ENCODE measurements at regions not wholly inside any gene's neighbourhood (a gene's known extent, or its start where the extent isn't known, plus 50 kb on each side); places are given as distances from the start of the nearest gene placed in this dataset.

DNA sequence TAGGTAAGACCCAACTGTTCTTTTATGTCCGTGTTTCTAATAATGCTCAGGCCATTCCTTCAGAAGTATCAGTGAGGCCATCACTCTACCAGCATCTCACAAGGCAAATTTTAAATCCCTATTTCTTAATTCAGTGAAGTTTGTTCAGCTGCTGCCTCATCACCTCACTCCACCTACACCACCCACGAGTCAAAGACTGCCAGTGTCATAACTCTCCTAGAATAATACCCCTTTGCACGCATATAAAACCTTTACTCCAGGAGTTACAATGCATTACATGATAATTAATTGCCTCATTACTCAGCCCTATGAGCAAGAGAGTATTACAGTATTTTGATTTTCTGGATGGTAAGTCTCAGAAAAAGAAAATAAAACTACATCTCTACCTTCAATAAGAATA, 793.6 kb downstream of the TFAP2A start:
- H3K27me3 ChIP-seq (ENCODE audit: insufficient read depth, low read length) = no peaks in the 10 kb centered on the region
- no peaks in the 10 kb centered on the region for H3K36me3 ChIP-seq (ENCODE audit: insufficient read depth, low read length)
- no peaks in the 10 kb centered on the region for H3K4me1 ChIP-seq (ENCODE audit: control insufficient read depth, insufficient read depth, low read length, unreplicated experiment)
- no peak overlapping the region for H3K27ac ChIP-seq (ENCODE audit: low read depth, low read length)
- no peak overlapping the region for H3K4me3 ChIP-seq (ENCODE audit: low read depth, low read length)
- H3K79me2 ChIP-seq (ENCODE audit: control insufficient read depth, insufficient read depth, low read length, unreplicated experiment) = no peaks in the 10 kb centered on the region
- H2AFZ ChIP-seq (ENCODE audit: low read length, unreplicated experiment) = no peak overlapping the region

DNA sequence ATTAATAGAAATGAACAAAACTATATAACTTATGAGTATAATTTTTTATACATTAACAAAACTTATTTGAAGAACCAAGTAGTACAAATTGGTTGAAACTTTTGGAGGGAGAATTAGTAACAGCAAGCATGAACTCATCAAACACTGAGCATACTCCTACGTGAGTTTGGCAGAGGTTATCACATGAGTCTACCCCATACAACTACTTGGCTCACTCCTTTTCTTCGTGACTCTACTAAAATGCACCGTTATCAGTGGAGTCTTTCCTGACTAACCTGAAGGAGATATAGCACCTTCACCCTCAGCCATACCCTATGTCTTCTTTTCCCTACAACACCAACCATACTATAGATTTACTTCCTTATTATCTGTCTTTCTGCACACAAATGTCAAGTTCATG, 794.2 kb downstream of the TFAP2A start:
- no peak overlapping the region for H3K4me3 ChIP-seq (ENCODE audit: low read depth, low read length)
- no peaks in the 10 kb centered on the region for H3K79me2 ChIP-seq (ENCODE audit: control insufficient read depth, insufficient read depth, low read length, unreplicated experiment)
- no peaks in the 10 kb centered on the region for H3K4me1 ChIP-seq (ENCODE audit: control insufficient read depth, insufficient read depth, low read length, unreplicated experiment)
- H2AFZ ChIP-seq (ENCODE audit: low read length, unreplicated experiment) = no peak overlapping the region
- no peaks in the 10 kb centered on the region for H3K27me3 ChIP-seq (ENCODE audit: insufficient read depth, low read length)
- no peak overlapping the region for H3K27ac ChIP-seq (ENCODE audit: low read depth, low read length)
- H3K36me3 ChIP-seq (ENCODE audit: insufficient read depth, low read length) = no peaks in the 10 kb centered on the region

DNA sequence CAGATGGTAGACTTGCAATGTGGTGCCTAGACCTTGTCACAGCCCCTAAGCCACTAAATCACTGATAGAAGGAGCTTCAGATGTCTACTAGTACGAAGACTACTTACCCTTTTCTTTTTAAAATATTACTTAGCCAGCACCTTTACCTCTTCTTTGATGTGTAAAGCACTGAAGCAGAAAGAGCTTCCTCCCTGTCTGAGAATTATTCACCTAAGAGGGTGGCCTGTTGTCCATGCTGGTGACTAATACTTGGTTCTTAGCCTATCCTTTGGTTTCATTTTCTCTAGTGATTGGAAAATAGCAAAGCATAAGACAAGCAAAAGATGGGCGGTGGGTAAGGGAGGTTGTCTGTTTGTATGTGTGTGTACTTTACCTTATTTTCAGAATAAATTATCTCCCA, 794.6 kb downstream of the TFAP2A start:
- no peak overlapping the region for H3K4me3 ChIP-seq (ENCODE audit: low read depth, low read length)
- H3K27me3 ChIP-seq (ENCODE audit: insufficient read depth, low read length) = no peaks in the 10 kb centered on the region
- no peaks in the 10 kb centered on the region for H3K79me2 ChIP-seq (ENCODE audit: control insufficient read depth, insufficient read depth, low read length, unreplicated experiment)
- no peaks in the 10 kb centered on the region for H3K4me1 ChIP-seq (ENCODE audit: control insufficient read depth, insufficient read depth, low read length, unreplicated experiment)
- no peak overlapping the region for H3K27ac ChIP-seq (ENCODE audit: low read depth, low read length)
- no peaks in the 10 kb centered on the region for H3K36me3 ChIP-seq (ENCODE audit: insufficient read depth, low read length)
- H2AFZ ChIP-seq (ENCODE audit: low read length, unreplicated experiment) = no peak overlapping the region

DNA sequence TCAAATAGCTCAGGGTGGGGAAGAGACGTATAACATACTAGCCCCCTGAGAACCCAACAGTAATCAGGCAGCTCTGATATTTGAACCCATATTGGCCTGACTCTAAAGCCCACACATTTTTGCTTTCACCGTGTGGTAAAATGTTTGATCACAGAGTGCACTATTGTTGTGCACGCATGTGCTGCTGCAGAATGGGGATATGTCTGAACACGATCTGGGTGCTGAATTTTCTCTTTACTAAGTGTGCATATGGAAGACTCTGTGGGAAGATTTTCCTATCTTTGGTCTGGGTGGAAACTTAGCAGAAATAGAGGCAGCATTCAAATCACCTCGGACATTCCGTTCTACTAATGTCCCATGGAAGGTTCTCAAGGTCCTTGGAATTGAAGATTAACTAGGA, 800.1 kb downstream of the TFAP2A start:
- H3K79me2 ChIP-seq (ENCODE audit: control insufficient read depth, insufficient read depth, low read length, unreplicated experiment) = no peaks in the 10 kb centered on the region
- H3K4me3 ChIP-seq (ENCODE audit: low read depth, low read length) = no peak overlapping the region
- no peak overlapping the region for H2AFZ ChIP-seq (ENCODE audit: low read length, unreplicated experiment)
- H3K27ac ChIP-seq (ENCODE audit: low read depth, low read length) = no peak overlapping the region
- H3K27me3 ChIP-seq (ENCODE audit: insufficient read depth, low read length) = no peaks in the 10 kb centered on the region
- no peaks in the 10 kb centered on the region for H3K4me1 ChIP-seq (ENCODE audit: control insufficient read depth, insufficient read depth, low read length, unreplicated experiment)
- H3K36me3 ChIP-seq (ENCODE audit: insufficient read depth, low read length) = no peaks in the 10 kb centered on the region

DNA sequence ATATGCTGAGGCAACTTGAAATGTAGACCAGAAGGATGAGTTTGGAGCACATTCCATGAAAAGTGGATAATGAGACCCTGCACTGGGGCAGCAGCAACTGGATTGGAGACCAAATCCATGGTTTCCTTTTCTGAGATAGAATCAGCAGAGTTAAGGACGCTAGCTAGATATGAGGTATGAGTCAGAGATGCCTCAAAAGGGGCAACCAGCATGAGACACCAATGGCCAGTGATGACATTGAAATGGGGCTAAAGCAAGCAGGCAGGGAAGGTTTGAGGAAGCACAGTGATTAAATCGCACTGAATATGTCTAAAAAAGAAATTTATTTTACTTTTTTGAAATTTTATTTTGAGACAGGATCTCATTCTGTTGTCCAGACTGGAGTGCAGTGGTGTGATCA, 802.4 kb downstream of the TFAP2A start:
- H3K79me2 ChIP-seq (ENCODE audit: control insufficient read depth, insufficient read depth, low read length, unreplicated experiment) = no peaks in the 10 kb centered on the region
- H3K4me3 ChIP-seq (ENCODE audit: low read depth, low read length) = no peak overlapping the region
- no peak overlapping the region for H2AFZ ChIP-seq (ENCODE audit: low read length, unreplicated experiment)

DNA sequence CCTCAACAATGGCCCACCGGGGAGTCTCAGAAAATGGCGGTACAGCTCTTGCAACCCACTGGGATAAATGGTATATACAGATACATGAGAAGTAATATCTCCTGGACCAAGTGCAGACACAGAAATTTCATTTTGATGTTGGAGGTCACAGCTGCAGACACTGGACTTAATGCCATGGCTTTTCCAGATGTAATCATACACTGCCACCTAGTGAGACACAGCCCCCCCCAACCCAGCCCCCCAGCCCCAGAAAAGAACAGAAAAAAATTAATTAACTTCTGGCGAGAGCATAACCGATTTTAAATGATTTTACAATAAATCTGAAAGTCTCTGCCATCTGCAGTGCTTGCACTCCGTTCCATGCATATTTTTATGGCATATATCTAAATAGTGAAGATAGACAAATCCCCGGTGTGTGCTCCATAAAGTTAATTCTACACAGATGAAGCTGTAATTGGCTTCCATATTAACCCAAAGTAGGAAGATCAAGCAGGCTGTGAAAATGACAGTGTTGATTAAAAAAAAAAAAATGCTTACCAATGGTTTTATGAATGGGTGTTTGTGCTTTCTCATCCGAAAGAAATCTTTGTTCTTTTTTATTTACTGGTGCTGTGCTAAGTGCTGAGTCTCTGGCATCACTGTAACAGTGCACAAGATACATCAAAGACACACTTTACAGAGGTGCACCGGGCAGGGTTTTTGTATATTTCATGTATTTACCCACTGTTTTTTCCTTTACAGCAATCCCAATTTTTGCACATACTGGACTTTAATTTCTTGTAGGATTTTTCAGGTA, 804.1 kb downstream of the TFAP2A start:
- H3K36me3 ChIP-seq (ENCODE audit: insufficient read depth, low read length) = no peaks in the 10 kb centered on the region
- no peak overlapping the region for H3K27ac ChIP-seq (ENCODE audit: low read depth, low read length)
- H3K4me1 ChIP-seq (ENCODE audit: control insufficient read depth, insufficient read depth, low read length, unreplicated experiment) = no peaks in the 10 kb centered on the region
- H3K4me3 ChIP-seq (ENCODE audit: low read depth, low read length) = no peak overlapping the region
- H3K79me2 ChIP-seq (ENCODE audit: control insufficient read depth, insufficient read depth, low read length, unreplicated experiment) = no peaks in the 10 kb centered on the region
- no peaks in the 10 kb centered on the region for H3K27me3 ChIP-seq (ENCODE audit: insufficient read depth, low read length)
- H2AFZ ChIP-seq (ENCODE audit: low read length, unreplicated experiment) = no peak overlapping the region

More for the DNA sequence above, 802.4 kb downstream of the TFAP2A start:
- no peak overlapping the region for H3K27ac ChIP-seq (ENCODE audit: low read depth, low read length)
- no peaks in the 10 kb centered on the region for H3K4me1 ChIP-seq (ENCODE audit: control insufficient read depth, insufficient read depth, low read length, unreplicated experiment)
- H3K27me3 ChIP-seq (ENCODE audit: insufficient read depth, low read length) = no peaks in the 10 kb centered on the region
- H3K36me3 ChIP-seq (ENCODE audit: insufficient read depth, low read length) = no peaks in the 10 kb centered on the region

DNA sequence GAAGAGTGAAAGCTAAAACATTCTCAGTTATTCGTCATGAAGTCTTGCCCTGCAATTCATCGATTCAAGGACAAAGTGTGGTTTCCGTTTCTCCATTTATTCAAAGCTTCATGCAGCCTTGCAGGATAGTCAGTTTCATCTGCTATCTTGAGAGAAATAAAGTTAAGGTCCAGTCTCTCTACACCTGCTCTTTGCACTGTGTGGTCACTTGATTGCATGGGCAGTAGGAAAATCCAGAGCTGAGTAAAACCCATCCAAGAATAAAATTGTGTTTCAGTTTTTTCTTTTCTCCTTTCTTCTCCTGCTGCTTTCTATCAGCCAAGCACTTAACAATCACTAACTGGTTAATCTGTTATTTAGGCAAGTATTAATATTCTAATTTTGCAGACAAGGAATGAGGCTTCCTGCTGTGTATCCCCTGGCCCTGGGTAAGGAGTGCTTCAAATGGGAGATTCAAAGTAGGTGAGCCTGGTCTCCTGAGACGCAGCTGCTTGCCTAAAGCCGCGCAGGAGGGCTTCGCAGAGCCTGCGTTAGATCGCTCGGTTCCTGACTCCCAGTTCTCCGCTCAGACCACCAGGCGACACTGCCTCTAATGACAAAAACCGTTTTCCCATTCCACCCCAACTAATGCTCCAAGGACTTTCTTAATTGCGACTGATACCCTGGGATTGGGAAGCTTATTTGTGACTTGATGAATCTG, 808.3 kb downstream of the TFAP2A start:
- no peaks in the 10 kb centered on the region for H3K79me2 ChIP-seq (ENCODE audit: control insufficient read depth, insufficient read depth, low read length, unreplicated experiment)
- H3K27me3 ChIP-seq (ENCODE audit: insufficient read depth, low read length) = no peaks in the 10 kb centered on the region
- H3K27ac ChIP-seq (ENCODE audit: low read depth, low read length) = no peak overlapping the region
- no peak overlapping the region for H3K4me3 ChIP-seq (ENCODE audit: low read depth, low read length)
- H2AFZ ChIP-seq (ENCODE audit: low read length, unreplicated experiment) = no peak overlapping the region
- no peaks in the 10 kb centered on the region for H3K36me3 ChIP-seq (ENCODE audit: insufficient read depth, low read length)
- no peaks in the 10 kb centered on the region for H3K4me1 ChIP-seq (ENCODE audit: control insufficient read depth, insufficient read depth, low read length, unreplicated experiment)

DNA sequence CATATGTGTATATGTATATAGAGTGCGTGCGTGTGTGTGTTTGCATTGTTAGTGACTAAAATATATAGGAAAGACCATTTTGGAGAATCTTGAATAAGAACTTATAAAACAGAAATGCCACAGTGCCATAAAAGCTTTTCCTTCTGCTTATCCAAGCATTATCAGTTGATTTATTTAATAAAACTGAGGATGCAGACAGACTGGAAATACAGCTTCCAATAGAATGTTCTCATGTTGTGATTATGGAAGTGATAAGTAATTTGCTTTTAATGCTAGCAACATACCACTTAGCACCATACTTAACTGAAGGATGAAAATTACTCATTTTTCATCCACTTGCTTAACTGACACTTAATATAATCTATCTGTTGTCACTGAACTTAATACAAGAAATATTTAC, 820.1 kb downstream of the TFAP2A start:
- no peak overlapping the region for H3K27ac ChIP-seq (ENCODE audit: low read depth, low read length)
- H3K36me3 ChIP-seq (ENCODE audit: insufficient read depth, low read length) = no peaks in the 10 kb centered on the region
- no peaks in the 10 kb centered on the region for H3K79me2 ChIP-seq (ENCODE audit: control insufficient read depth, insufficient read depth, low read length, unreplicated experiment)
- no peaks in the 10 kb centered on the region for H3K4me1 ChIP-seq (ENCODE audit: control insufficient read depth, insufficient read depth, low read length, unreplicated experiment)
- no peaks in the 10 kb centered on the region for H3K27me3 ChIP-seq (ENCODE audit: insufficient read depth, low read length)
- H3K4me3 ChIP-seq (ENCODE audit: low read depth, low read length) = no peak overlapping the region
- H2AFZ ChIP-seq (ENCODE audit: low read length, unreplicated experiment) = no peak overlapping the region

DNA sequence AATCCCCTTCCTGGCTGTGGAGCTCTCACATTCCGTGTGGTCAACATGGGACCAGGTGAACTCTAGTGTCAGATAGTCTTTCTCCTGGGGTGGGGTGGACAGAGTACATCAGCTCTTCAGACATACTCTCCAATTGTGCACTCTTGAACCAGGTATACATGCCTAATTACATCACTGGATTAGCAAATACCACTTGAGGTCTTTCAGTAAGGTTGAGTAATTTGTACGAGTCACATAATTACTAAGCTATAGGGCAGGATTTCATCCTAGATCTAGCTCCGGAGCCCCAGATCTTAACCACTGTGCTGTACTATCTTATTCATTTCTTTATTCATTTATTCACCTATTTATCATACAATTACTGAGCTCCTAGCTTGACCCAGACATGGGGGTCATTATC, 821.3 kb downstream of the TFAP2A start:
- no peak overlapping the region for H3K27ac ChIP-seq (ENCODE audit: low read depth, low read length)
- no peaks in the 10 kb centered on the region for H3K36me3 ChIP-seq (ENCODE audit: insufficient read depth, low read length)
- no peak overlapping the region for H2AFZ ChIP-seq (ENCODE audit: low read length, unreplicated experiment)
- H3K27me3 ChIP-seq (ENCODE audit: insufficient read depth, low read length) = no peaks in the 10 kb centered on the region
- H3K79me2 ChIP-seq (ENCODE audit: control insufficient read depth, insufficient read depth, low read length, unreplicated experiment) = no peaks in the 10 kb centered on the region
- H3K4me1 ChIP-seq (ENCODE audit: control insufficient read depth, insufficient read depth, low read length, unreplicated experiment) = no peaks in the 10 kb centered on the region
- no peak overlapping the region for H3K4me3 ChIP-seq (ENCODE audit: low read depth, low read length)

DNA sequence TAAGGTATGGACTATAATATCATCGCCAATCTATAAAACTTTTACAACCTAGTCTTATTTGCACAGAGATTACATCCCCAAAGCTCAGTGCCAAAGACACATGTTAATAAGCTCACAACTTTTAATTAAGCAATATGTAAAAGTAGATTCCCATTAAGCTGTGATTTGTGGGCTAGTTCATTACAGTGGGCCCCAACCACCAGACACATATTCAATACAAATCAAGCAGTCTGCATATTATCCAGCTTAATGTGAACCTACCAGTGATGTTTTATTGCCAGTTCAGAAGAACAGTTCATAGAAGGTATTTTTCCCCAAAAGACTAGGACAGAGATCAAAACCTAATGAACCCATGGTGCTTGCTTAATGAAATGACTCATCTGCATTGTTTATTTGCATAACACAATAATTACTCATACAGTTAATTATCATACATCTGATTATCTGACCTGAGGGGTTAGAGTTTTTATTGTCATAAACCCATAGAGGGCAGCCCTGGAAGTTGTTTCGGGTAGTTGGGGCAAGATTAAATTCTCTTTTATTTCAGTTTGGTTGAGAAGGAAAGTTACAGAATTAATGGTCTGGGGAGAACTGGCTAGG, 831.0 kb downstream of the TFAP2A start:
- H3K4me3 ChIP-seq (ENCODE audit: low read depth, low read length) = no peak overlapping the region

DNA sequence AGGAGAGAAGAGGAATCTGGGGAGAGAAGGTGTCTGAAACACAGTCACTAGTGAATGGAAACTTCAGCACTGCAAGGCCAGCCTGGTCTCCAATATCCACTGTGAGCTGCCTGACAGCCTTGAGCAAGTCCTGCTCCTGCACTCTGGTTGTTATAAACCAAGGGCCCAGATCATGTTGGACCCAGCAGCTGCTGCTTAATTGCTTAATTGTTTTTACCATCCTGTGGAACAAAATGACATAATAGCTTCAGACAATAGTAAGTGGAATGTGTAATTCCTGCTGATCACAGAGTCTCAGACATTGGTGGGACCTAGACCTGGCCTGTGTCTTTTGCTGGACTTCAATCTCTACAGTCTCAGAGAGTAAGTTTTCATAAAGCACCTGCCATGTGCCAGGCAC, 833.7 kb downstream of the TFAP2A start:
- Histone ChIP-seq H2AFZ (ENCODE audit: low read length, unreplicated experiment) (no peak overlapping the region), H3K4me1 (ENCODE audit: control insufficient read depth, insufficient read depth, low read length, unreplicated experiment) (no peaks in the 10 kb centered on the region), H3K36me3 (ENCODE audit: insufficient read depth, low read length) (no peaks in the 10 kb centered on the region), H3K27me3 (ENCODE audit: insufficient read depth, low read length) (no peaks in the 10 kb centered on the region), H3K79me2 (ENCODE audit: control insufficient read depth, insufficient read depth, low read length, unreplicated experiment) (no peaks in the 10 kb centered on the region), H3K27ac (ENCODE audit: low read depth, low read length) (no peak overlapping the region), H3K4me3 (ENCODE audit: low read depth, low read length) (no peak overlapping the region)

More for the DNA sequence above, 831.0 kb downstream of the TFAP2A start:
- no peaks in the 10 kb centered on the region for H3K27me3 ChIP-seq (ENCODE audit: insufficient read depth, low read length)
- no peaks in the 10 kb centered on the region for H3K4me1 ChIP-seq (ENCODE audit: control insufficient read depth, insufficient read depth, low read length, unreplicated experiment)
- H2AFZ ChIP-seq (ENCODE audit: low read length, unreplicated experiment) = no peak overlapping the region
- no peaks in the 10 kb centered on the region for H3K36me3 ChIP-seq (ENCODE audit: insufficient read depth, low read length)
- H3K27ac ChIP-seq (ENCODE audit: low read depth, low read length) = no peak overlapping the region
- H3K79me2 ChIP-seq (ENCODE audit: control insufficient read depth, insufficient read depth, low read length, unreplicated experiment) = no peaks in the 10 kb centered on the region

Measured in ACC112 (cell line).